ENCODE measurements at regions not wholly inside any gene's neighbourhood (a gene's known extent, or its start where the extent isn't known, plus 50 kb on each side); places are given as distances from the start of the nearest gene placed in this dataset.

GRCh38 chr2:204331180-204331579, 214.1 kb upstream of the PARD3B start:
- no peak for DNase-seq

- no peak for DNase-seq
Observed at GRCh38 chr2:204331988-204332387, 213.3 kb upstream of the PARD3B start.

DNA sequence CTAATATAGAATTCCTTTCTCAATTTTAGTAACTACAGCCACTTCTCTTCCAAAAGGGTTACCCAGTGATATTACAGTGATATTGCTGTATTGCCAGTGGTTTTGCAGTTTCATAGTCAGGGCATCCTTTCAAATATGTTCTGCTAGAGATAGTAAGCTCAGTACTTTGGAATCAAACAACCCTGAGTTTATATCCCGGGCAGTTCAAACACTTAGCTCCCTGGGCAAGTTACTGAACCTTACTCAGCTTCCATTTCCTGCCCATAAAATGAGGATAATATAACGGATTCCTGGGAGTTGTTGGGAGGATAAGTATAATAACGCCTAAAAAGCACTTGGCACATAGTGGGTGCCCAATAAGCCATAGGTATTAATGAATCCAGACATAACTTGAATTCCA, 212.6 kb upstream of the PARD3B start:
- DNase-seq: no peak

- DNase-seq: no peak
Observed at GRCh38 chr2:204333861-204334260, 211.4 kb upstream of the PARD3B start.

- DNase-seq: no peak
Observed at GRCh38 chr2:204335451-204336058, 209.7 kb upstream of the PARD3B start.

DNA sequence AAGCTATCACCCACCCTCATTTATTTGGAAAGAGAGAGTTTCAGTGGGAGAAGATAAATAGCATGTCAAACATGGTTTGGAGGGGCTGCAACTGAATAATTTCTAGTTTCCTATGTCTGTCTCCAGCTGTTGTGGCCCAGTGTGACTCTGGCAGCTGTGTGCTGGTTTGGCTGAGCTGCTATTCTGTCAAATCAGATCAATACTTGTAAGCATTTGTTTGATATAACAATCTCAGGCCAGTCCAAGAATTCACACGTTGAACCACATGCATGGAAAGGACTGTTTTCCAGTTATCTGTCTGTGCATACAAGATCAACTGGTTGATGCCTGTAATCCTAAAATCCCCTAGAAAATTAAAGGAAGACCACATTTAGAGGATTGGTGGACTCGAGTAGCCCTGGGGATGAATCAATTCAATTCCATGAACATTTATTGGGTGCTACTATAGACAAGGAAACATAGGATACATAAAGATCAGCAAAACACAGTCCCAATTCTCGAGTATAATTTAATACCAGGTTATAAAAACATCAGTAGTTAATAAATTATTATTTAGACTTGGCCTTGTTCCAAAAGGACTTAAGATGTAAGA, 209.0 kb upstream of the PARD3B start:
- no peak for DNase-seq

GRCh38 chr2:204337638-204338037, 207.6 kb upstream of the PARD3B start:
- no peak for DNase-seq

DNA sequence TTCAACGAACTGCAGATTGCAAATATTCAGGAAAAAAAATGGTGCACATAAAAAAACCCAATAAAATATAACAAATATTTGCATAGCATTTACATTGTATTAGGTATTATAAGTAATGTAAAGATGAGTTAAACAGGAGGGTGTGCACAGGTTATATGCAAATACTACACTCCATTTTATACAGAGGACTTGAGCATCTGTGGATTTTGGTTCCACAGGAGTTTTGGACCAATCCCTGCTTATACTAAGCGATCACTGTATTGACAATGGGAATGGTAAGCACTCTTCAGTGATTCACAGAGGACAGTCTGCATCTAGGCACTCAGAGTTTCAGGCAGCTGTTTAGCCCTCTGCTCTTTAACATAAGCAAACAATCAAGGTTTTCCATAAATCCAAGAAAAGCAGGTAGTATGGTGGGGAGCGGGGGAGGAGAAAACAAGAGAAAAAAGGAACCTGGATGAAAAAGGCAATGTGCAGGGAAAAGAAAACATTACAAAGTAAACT, 206.0 kb upstream of the PARD3B start:
- no peak for DNase-seq

DNA sequence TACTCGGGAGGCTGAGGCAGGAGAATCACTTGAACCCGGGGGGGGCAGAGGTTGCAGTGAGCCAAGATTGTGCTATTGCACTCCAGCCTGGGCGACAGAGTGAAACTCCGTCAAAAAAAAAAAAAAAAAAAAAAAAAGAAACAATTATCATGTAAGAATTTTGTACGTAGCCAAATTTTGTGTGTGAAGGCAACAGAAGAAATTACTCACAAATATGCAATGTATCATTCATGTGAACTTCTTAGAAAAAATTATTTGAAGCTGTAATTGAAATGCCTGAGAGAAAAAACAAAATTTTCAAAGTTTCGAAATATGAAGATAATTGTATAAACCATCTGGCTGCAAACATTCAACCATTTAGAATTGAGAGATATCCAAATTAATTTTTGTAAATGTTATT, 204.8 kb upstream of the PARD3B start:
- no peak for DNase-seq

DNA sequence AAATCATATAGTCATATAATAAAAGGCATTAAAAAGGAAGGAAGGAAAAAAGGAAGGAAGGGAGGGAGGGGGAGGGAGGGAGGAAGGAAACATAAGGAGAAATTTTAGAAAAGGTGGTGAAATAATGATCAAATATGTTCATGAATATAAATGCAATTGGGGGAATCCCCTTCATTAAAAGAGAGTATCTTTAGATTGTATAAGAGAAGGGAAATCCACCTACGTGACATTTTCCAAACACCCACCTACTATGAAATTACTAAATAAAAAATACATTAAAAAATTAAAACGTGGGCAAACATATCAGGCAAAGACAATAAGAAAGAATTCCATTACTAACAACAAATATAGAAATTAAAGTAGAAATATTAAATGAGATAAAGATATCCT, 203.4 kb upstream of the PARD3B start:
- no peak for DNase-seq

- DNase-seq: no peak
Observed at GRCh38 chr2:204343685-204344084, 201.6 kb upstream of the PARD3B start.

DNA sequence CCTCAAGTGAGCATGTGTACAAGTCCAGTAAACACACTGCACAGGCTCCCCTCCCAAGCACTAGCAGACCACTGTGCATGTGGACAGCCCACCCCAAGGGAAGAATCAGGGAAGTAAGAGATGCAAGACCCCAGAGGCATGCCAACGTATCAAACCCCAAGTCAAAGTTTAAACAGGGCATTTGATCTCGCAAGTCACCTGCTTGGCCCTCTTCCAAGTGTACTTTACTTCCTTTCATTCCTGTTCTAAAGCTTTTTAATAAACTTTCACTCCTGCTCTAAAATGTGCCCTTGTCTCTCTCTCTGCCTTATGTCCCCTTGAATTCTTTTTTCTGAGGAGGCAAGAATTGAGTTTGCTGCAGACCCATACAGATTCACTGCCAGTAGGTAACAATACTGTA, 201.2 kb upstream of the PARD3B start:
- DNase-seq: no peak

- no peak for DNase-seq
Observed at GRCh38 chr2:204346906-204347305, 198.4 kb upstream of the PARD3B start.

- DNase-seq: no peak
Observed at GRCh38 chr2:204353823-204354222, 191.5 kb upstream of the PARD3B start.

DNA sequence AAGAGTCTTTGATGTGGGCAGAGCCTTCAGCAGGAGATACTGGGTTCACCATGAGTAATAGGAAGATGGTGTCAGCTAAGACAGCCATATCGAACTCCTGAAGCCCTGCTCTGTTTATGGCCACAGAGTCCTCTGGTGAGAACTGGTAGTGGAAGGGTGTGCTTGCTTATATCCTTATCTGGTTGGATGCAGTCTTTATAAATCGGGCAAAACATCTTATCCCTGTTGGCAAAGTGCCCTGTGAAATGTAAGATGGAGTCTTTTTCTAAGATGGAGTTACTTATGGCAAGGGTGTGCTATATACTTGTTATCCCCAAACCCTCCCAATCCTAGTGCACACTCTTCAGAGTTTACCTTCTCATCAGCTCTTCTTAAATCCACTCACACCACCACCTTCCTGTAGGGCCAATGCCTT, 190.8 kb upstream of the PARD3B start:
- no peak for DNase-seq

DNA sequence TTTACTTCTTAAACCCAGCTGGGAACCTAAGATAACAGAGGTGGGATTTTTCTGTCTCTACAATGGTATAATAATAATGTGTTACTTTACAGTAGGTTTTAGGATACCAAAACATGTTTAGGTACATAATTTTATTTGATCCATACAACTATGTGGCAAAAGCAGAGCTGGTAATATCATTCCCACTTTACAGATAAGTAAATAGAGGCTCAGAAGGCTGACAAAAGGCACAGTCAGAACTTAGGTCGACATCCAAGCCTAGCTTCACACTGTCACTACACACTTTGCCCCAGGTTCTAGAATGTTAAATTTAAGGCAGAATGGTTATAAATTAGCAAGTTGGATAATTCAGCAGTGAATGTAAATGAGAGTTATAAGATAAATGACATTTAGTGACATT, 189.6 kb upstream of the PARD3B start:
- no peak for DNase-seq

GRCh38 chr2:204356151-204356641, 189.1 kb upstream of the PARD3B start:
- DNase-seq: no peak

- DNase-seq: no peak
Observed at GRCh38 chr2:204357286-204357685, 188.0 kb upstream of the PARD3B start.

DNA sequence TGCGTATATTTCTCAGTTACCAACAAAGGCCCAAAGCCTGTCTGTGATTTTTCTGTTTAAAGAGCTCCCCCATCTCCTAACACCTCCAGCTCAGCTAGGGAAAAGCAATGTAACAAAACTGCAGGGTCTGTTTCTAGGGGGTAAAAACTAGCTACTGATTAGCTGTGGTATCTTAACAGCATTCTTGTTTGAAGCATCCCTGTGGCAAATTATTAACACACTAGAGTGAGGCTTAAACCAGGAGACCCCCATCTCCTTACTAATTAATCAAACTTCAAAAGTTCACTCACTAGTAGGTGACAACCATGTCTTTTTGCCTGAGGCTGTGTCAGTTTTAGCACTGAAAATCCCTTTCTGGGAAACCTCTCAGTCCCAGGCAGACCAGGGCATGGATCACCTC, 186.2 kb upstream of the PARD3B start:
- no peak for DNase-seq

- DNase-seq: no peak
Observed at GRCh38 chr2:204360218-204361007, 184.9 kb upstream of the PARD3B start.

GRCh38 chr2:204361738-204362137, 183.5 kb upstream of the PARD3B start:
- DNase-seq: no peak

GRCh38 chr2:204362581-204362980, 182.7 kb upstream of the PARD3B start:
- DNase-seq: no peak

DNA sequence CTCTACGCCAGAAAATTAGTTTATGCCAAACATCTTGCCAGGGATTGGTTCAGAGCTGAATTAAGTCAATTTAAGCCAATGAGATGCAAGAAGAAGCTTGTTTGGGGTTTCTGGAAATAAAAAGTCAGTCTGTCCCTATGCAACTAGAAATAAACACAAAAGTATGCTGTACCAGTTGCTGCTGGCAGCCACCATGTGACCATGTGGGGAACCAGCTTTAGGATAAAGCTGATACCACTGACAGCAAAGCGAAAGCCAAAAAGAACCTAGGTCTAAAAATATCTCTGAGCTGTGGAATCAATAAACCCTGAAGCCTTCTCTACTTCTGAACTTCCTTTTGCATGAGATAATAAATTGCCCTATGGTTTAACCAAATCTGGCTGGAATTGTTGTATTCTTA, 181.8 kb upstream of the PARD3B start:
- no peak for DNase-seq

All from occipital lobe (tissue), 1 donor.